Chondrocyte (in vitro differentiated cells): ENCODE measurements at regions not wholly inside any gene's neighbourhood (a gene's known extent, or its start where the extent isn't known, plus 50 kb on each side); places are given as distances from the start of the nearest gene placed in this dataset.

Experiments
- DNase-seq: peaks from one replicate; pipeline ENCODE4 v3.0.0; 2021; ENCODE audit warnings: mixed read lengths, low spot score
- H3K27ac Mint-ChIP-seq: one replicate; pipeline ENCODE4 v1.8.0; 2021; ENCODE audit warnings: mild to moderate bottlenecking, moderate library complexity, mixed read lengths; ENCODE audit not compliant: unreplicated experiment
- H3K27me3 Mint-ChIP-seq: 2 replicates; pipeline ENCODE4 v1.8.0; 2021; ENCODE audit warnings: low read depth, mixed read lengths
- H3K36me3 Mint-ChIP-seq: 2 replicates; pipeline ENCODE4 v1.8.0; 2021; ENCODE audit warnings: low read depth, mixed read lengths
- H3K4me1 Mint-ChIP-seq: 2 replicates; pipeline ENCODE4 v1.8.0; 2021; ENCODE audit warnings: low read depth, mild to moderate bottlenecking, mixed read lengths
- H3K4me3 Mint-ChIP-seq: one replicate; pipeline ENCODE4 v1.8.0; 2021; ENCODE audit warnings: mild to moderate bottlenecking, moderate library complexity, mixed read lengths; ENCODE audit not compliant: unreplicated experiment
- H3K9me3 Mint-ChIP-seq: 2 replicates; pipeline ENCODE4 v1.8.0; 2021; ENCODE audit warnings: low read depth, mixed read lengths
- TF ChIP-seq, protein P1 (sequence below): fragments of 200-600 bp; sonication (generic); IDR thresholded peaks from 2 replicates; pipeline ENCODE4 v1.5.0; 2021; ENCODE audit warnings: antibody characterized with exemption, mild to moderate bottlenecking, moderate library complexity

DNA sequence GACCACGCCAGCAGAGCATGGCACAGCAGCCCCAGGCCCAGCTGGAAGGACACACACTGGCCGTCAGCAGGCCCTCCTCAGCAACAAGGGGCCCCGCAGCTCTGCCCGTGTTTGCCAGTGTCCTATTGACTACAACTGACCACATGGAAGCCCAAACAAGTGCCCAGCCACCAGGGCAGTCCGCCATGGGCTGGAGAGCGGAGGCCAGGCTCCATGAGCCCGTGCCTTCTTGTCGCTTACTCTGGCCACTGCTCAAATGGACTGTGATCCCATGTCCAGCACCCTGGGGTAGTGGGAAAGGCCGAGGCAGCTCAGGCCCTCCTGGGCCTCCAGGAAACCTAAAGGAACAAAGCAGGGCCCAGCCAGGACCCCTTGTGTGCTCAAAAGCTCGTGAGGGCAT, 53.9 kb upstream of the TAF1B start:
- no peaks in the 10 kb centered on the region for H3K36me3 Mint-ChIP-seq
- H3K4me3 Mint-ChIP-seq: no peak overlapping the region
- no peaks in the 10 kb centered on the region for H3K27me3 Mint-ChIP-seq
- H3K4me1 Mint-ChIP-seq: no peaks in the 10 kb centered on the region
- TF ChIP-seq, protein P1, sequence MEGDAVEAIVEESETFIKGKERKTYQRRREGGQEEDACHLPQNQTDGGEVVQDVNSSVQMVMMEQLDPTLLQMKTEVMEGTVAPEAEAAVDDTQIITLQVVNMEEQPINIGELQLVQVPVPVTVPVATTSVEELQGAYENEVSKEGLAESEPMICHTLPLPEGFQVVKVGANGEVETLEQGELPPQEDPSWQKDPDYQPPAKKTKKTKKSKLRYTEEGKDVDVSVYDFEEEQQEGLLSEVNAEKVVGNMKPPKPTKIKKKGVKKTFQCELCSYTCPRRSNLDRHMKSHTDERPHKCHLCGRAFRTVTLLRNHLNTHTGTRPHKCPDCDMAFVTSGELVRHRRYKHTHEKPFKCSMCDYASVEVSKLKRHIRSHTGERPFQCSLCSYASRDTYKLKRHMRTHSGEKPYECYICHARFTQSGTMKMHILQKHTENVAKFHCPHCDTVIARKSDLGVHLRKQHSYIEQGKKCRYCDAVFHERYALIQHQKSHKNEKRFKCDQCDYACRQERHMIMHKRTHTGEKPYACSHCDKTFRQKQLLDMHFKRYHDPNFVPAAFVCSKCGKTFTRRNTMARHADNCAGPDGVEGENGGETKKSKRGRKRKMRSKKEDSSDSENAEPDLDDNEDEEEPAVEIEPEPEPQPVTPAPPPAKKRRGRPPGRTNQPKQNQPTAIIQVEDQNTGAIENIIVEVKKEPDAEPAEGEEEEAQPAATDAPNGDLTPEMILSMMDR: no peak
- DNase-seq: no peak
- H3K27ac Mint-ChIP-seq: no peak overlapping the region
- H3K9me3 Mint-ChIP-seq: no peaks in the 10 kb centered on the region

DNA sequence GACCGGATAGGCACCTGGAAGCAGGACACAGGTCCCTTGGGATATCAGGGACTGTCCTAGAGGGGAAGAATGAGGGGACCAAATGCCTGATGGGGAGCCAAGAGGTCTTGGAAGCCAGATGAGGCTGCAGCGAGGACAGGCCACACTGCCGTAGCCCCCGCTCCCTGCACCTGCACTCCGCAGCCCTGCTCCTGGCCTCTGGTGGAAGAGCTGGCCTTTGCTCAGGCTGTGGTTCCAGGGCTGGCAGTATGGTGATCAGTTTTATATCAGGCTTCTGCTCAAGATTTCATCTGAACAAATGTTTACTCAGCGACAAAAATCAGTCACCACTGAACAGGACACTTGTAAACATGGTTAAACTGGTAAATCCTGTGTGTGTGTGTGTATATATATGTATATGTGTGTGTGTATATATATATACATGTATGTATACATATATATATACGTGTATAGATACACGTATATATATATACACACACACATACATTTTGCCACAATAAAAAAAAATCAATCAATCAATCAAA, 52.5 kb upstream of the TAF1B start:
- no peak overlapping the region for H3K27ac Mint-ChIP-seq
- H3K27me3 Mint-ChIP-seq: no peaks in the 10 kb centered on the region
- no peaks in the 10 kb centered on the region for H3K4me1 Mint-ChIP-seq
- no peak overlapping the region for H3K4me3 Mint-ChIP-seq
- H3K36me3 Mint-ChIP-seq: no peaks in the 10 kb centered on the region
- TF ChIP-seq, protein P1: no peak
- no peaks in the 10 kb centered on the region for H3K9me3 Mint-ChIP-seq
- no peak for DNase-seq

DNA sequence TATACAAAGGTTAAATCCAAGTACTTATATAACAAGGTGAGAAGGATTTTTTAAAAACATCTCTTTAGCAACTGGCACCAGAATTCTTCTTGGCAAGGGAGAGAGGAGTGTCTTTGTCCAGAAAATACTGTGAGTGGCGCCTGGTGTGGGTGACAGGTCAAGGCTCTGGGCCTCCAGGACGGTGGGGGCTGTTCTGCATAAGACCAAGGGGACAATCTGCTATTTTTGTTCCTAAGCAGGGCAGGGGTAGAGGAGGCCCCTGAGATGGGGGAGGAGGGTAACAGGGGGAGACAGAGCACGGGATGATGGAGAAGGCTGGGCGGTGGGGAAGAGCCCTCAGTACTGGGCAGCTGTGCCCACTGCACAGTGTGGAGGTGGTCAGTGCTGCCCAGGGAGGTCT, 51.6 kb upstream of the TAF1B start:
- Mint-ChIP-seq H3K27me3 (no peaks in the 10 kb centered on the region), H3K36me3 (no peaks in the 10 kb centered on the region), H3K4me1 (no peaks in the 10 kb centered on the region), H3K4me3 (no peak overlapping the region), H3K27ac (no peak overlapping the region), H3K9me3 (no peaks in the 10 kb centered on the region)
- no peak for DNase-seq
- TF ChIP-seq, protein P1: no peak

DNA sequence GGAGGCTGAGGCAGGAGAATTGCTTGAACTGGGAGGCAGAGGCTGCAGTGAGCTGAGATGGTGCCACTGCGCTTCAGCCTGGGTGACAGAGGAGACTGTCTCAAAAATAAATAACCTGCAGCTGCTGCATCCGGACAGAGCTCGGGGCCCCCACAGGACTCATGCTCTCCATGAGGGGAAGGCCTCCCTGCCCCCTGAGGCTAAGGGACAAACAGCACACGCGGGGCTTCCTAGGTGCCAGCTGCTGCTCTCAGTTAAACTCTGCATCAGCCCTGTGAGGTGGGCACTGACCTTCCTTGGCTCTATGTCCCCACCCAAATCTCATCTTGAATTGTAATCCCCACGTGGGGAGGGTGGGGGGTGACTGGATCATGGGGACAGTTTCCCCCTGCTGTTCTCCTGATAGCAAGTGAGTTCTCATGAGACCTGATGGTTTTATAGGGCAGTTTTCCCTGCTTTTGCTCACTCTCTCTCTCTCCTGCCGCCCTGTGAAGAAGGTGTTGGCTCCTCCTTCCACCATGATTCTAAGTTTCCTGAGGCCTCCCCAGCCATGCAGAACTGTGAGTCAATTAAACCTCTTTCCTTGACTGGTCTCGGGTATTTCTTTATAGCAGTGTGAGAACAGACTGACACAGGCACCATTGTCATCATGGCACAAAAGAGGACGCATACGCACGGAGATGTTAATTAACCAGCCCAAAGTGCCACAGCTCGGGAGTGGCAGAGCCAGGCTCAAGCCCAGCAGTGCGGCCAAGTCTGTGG, 49.9 kb upstream of the TAF1B start:
- TF ChIP-seq, protein P1: no peak
- H3K27me3 Mint-ChIP-seq: no peaks in the 10 kb centered on the region

More for the DNA sequence above, 49.9 kb upstream of the TAF1B start:
- no peak for DNase-seq
- Mint-ChIP-seq H3K36me3 (no peaks in the 10 kb centered on the region), H3K4me3 (no peak overlapping the region), H3K9me3 (no peaks in the 10 kb centered on the region), H3K27ac (no peak overlapping the region), H3K4me1 (no peaks in the 10 kb centered on the region)
